DND-41 (cell line): ENCODE measurements at regions not wholly inside any gene's neighbourhood (a gene's known extent, or its start where the extent isn't known, plus 50 kb on each side); places are given as distances from the start of the nearest gene placed in this dataset.

Experiments used
- CTCF ChIP-seq: IDR thresholded peaks from 2 replicates; pipeline ENCODE4 v1.5.1; 2012; ENCODE audit warnings: borderline replicate concordance, low read length, moderate library complexity, mild to moderate bottlenecking; ENCODE audit not compliant: poor library complexity, severe bottlenecking; ENCODE audit errors: extremely low read depth
- EZH2 ChIP-seq: IDR thresholded peaks from 3 replicates; pipeline ENCODE4 v1.6.1; 2012; ENCODE audit warnings: borderline replicate concordance, low read depth, mild to moderate bottlenecking, moderate library complexity, low read length, inconsistent platforms; ENCODE audit not compliant: severe bottlenecking

GRCh38 chr2:146709004-146709403 is 1135.8 kb upstream of the ACVR2A start:
- TF ChIP-seq CTCF = no peak
- TF ChIP-seq EZH2 = no peak
